ENCODE measurements at regions not wholly inside any gene's neighbourhood (a gene's known extent, or its start where the extent isn't known, plus 50 kb on each side); places are given as distances from the start of the nearest gene placed in this dataset.

- no peaks in the 10 kb centered on the region for H3K36me3 Mint-ChIP-seq (ENCODE audit: insufficient read depth in 2 of 2)
- no peaks in the 10 kb centered on the region for H3K9me3 Mint-ChIP-seq
- DNase-seq (peak; percentile 17 to 37), ATAC-seq (replicated peaks in 1 of 2) (peak in 1 of 2 donors; percentile 53)
- H3K4me3 Mint-ChIP-seq: no peak overlapping the region
- H3K4me1 Mint-ChIP-seq (ENCODE audit: low read depth): peaks cover 19% of the 10 kb centered on the region
- H3K27me3 Mint-ChIP-seq (ENCODE audit: low read depth): peaks cover 6% of the 10 kb centered on the region
- H3K27ac Mint-ChIP-seq: no peak overlapping the region
Observed at GRCh38 chr14:97299661-97300060, 502.5 kb downstream of the VRK1 start.

GRCh38 chr14:97301931-97302559, 504.9 kb downstream of the VRK1 start:
- Mint-ChIP-seq H3K27me3 (ENCODE audit: low read depth) (peaks cover 6% of the 10 kb centered on the region), H3K4me3 (no peak overlapping the region), H3K36me3 (ENCODE audit: insufficient read depth in 2 of 2) (no peaks in the 10 kb centered on the region), H3K27ac (peak overlapping the region; percentile 39), H3K9me3 (no peaks in the 10 kb centered on the region), H3K4me1 (ENCODE audit: low read depth) (peaks cover 43% of the 10 kb centered on the region)
- ATAC-seq (replicated peaks in 1 of 2): no peak
- no peak for DNase-seq

GRCh38 chr14:97306133-97306759, 509.1 kb downstream of the VRK1 start:
- Mint-ChIP-seq H3K9me3 (no peaks in the 10 kb centered on the region), H3K4me1 (ENCODE audit: low read depth) (peaks cover 38% of the 10 kb centered on the region), H3K27ac (peak overlapping the region; percentile 96), H3K4me3 (peak overlapping the region; percentile 13 to 15), H3K27me3 (ENCODE audit: low read depth) (no peaks in the 10 kb centered on the region), H3K36me3 (ENCODE audit: insufficient read depth in 2 of 2) (no peaks in the 10 kb centered on the region)
- DNase-seq: peak; percentile 38 to 51
- peak; percentile 65 to 74 for ATAC-seq (replicated peaks in 1 of 2)

GRCh38 chr14:97306760-97307246, 509.6 kb downstream of the VRK1 start:
- DNase-seq: peak; percentile 21 to 33
- Mint-ChIP-seq H3K9me3 (peaks cover 0 to 1% of the 10 kb centered on the region in 2 donors), H3K27ac (peak overlapping the region; percentile 96), H3K4me1 (ENCODE audit: low read depth) (peaks cover 43% of the 10 kb centered on the region), H3K36me3 (ENCODE audit: insufficient read depth in 2 of 2) (no peaks in the 10 kb centered on the region), H3K27me3 (ENCODE audit: low read depth) (no peaks in the 10 kb centered on the region), H3K4me3 (peak overlapping the region; percentile 67 to 75)
- peak; percentile 85 to 86 for ATAC-seq (replicated peaks in 1 of 2)

GRCh38 chr14:97311411-97311810, 514.2 kb downstream of the VRK1 start:
- no peak for DNase-seq
- peaks cover 0 to 7% of the 10 kb centered on the region in 2 donors for H3K36me3 Mint-ChIP-seq (ENCODE audit: insufficient read depth in 2 of 2)
- H3K27me3 Mint-ChIP-seq (ENCODE audit: low read depth): no peaks in the 10 kb centered on the region
- ATAC-seq (replicated peaks in 1 of 2): no peak
- no peak overlapping the region for H3K27ac Mint-ChIP-seq
- peaks cover 32% of the 10 kb centered on the region for H3K4me1 Mint-ChIP-seq (ENCODE audit: low read depth)
- H3K4me3 Mint-ChIP-seq: no peak overlapping the region
- peaks cover 5 to 12% of the 10 kb centered on the region in 2 donors for H3K9me3 Mint-ChIP-seq

- H3K4me3 Mint-ChIP-seq: no peak overlapping the region
- ATAC-seq (replicated peaks in 1 of 2): no peak
Observed at GRCh38 chr14:97312910-97313309, 515.7 kb downstream of the VRK1 start.

GRCh38 chr14:97315790-97316189, 518.6 kb downstream of the VRK1 start:
- Mint-ChIP-seq H3K4me3 (no peak overlapping the region), H3K36me3 (ENCODE audit: insufficient read depth in 2 of 2) (peaks cover 0 to 7% of the 10 kb centered on the region in 2 donors), H3K9me3 (peaks cover 5 to 12% of the 10 kb centered on the region in 2 donors), H3K27ac (no peak overlapping the region), H3K27me3 (ENCODE audit: low read depth) (no peaks in the 10 kb centered on the region), H3K4me1 (ENCODE audit: low read depth) (peaks cover 13% of the 10 kb centered on the region)
- DNase-seq: peak in 1 of 2 donors; percentile 5
- no peak for ATAC-seq (replicated peaks in 1 of 2)

More at GRCh38 chr14:97312910-97313309, 515.7 kb downstream of the VRK1 start:
- no peak overlapping the region for H3K27ac Mint-ChIP-seq
- H3K27me3 Mint-ChIP-seq (ENCODE audit: low read depth): no peaks in the 10 kb centered on the region
- H3K4me1 Mint-ChIP-seq (ENCODE audit: low read depth): peaks cover 17% of the 10 kb centered on the region
- peaks cover 5 to 12% of the 10 kb centered on the region in 2 donors for H3K9me3 Mint-ChIP-seq
- H3K36me3 Mint-ChIP-seq (ENCODE audit: insufficient read depth in 2 of 2): peaks cover 0 to 7% of the 10 kb centered on the region in 2 donors
- DNase-seq: no peak

- Mint-ChIP-seq H3K27me3 (ENCODE audit: low read depth) (no peaks in the 10 kb centered on the region), H3K27ac (no peak overlapping the region), H3K4me3 (no peak overlapping the region), H3K4me1 (ENCODE audit: low read depth) (peaks cover 8% of the 10 kb centered on the region), H3K36me3 (ENCODE audit: insufficient read depth in 2 of 2) (peaks cover 0 to 6% of the 10 kb centered on the region in 2 donors), H3K9me3 (peaks cover 4 to 10% of the 10 kb centered on the region in 2 donors)
- ATAC-seq (replicated peaks in 1 of 2): no peak
- DNase-seq: no peak
Observed at GRCh38 chr14:97318380-97318779, 521.2 kb downstream of the VRK1 start.

GRCh38 chr14:97319691-97320090, 522.5 kb downstream of the VRK1 start:
- H3K9me3 Mint-ChIP-seq: peaks cover 0 to 6% of the 10 kb centered on the region in 2 donors
- no peak for ATAC-seq (replicated peaks in 1 of 2)
- no peaks in the 10 kb centered on the region for H3K36me3 Mint-ChIP-seq (ENCODE audit: insufficient read depth in 2 of 2)
- no peak for DNase-seq
- no peak overlapping the region for H3K4me3 Mint-ChIP-seq
- H3K27me3 Mint-ChIP-seq (ENCODE audit: low read depth): no peaks in the 10 kb centered on the region
- no peak overlapping the region for H3K27ac Mint-ChIP-seq
- H3K4me1 Mint-ChIP-seq (ENCODE audit: low read depth): peaks cover 8% of the 10 kb centered on the region

- no peak overlapping the region for H3K4me3 Mint-ChIP-seq
- no peaks in the 10 kb centered on the region for H3K9me3 Mint-ChIP-seq
- no peak overlapping the region for H3K27ac Mint-ChIP-seq
- ATAC-seq (replicated peaks in 1 of 2): no peak
- DNase-seq: no peak
- no peaks in the 10 kb centered on the region for H3K36me3 Mint-ChIP-seq (ENCODE audit: insufficient read depth in 2 of 2)
- peaks cover 23% of the 10 kb centered on the region for H3K4me1 Mint-ChIP-seq (ENCODE audit: low read depth)
- H3K27me3 Mint-ChIP-seq (ENCODE audit: low read depth): no peaks in the 10 kb centered on the region
Observed at GRCh38 chr14:97328743-97329142, 531.6 kb downstream of the VRK1 start.

- H3K9me3 Mint-ChIP-seq: no peaks in the 10 kb centered on the region
- H3K27me3 Mint-ChIP-seq (ENCODE audit: low read depth): no peaks in the 10 kb centered on the region
- DNase-seq (no peak), ATAC-seq (replicated peaks in 1 of 2) (no peak)
- no peak overlapping the region for H3K27ac Mint-ChIP-seq
- H3K36me3 Mint-ChIP-seq (ENCODE audit: insufficient read depth in 2 of 2): no peaks in the 10 kb centered on the region
- no peak overlapping the region for H3K4me3 Mint-ChIP-seq
- peaks cover 23% of the 10 kb centered on the region for H3K4me1 Mint-ChIP-seq (ENCODE audit: low read depth)
Observed at GRCh38 chr14:97329701-97330100, 532.5 kb downstream of the VRK1 start.

GRCh38 chr14:97331058-97331457, 533.9 kb downstream of the VRK1 start:
- no peaks in the 10 kb centered on the region for H3K27me3 Mint-ChIP-seq (ENCODE audit: low read depth)
- H3K9me3 Mint-ChIP-seq: no peaks in the 10 kb centered on the region
- no peak overlapping the region for H3K4me3 Mint-ChIP-seq
- DNase-seq: no peak
- ATAC-seq (replicated peaks in 1 of 2): no peak
- peak overlapping the region; percentile 58 for H3K27ac Mint-ChIP-seq
- H3K36me3 Mint-ChIP-seq (ENCODE audit: insufficient read depth in 2 of 2): peaks cover 0 to 3% of the 10 kb centered on the region in 2 donors
- H3K4me1 Mint-ChIP-seq (ENCODE audit: low read depth): peaks cover 23% of the 10 kb centered on the region

GRCh38 chr14:97331526-97331925, 534.3 kb downstream of the VRK1 start:
- no peaks in the 10 kb centered on the region for H3K9me3 Mint-ChIP-seq
- no peak for DNase-seq
- H3K36me3 Mint-ChIP-seq (ENCODE audit: insufficient read depth in 2 of 2): peaks cover 0 to 3% of the 10 kb centered on the region in 2 donors
- no peak for ATAC-seq (replicated peaks in 1 of 2)
- H3K4me3 Mint-ChIP-seq: peak overlapping the region in 1 of 2 donors; percentile 9
- H3K4me1 Mint-ChIP-seq (ENCODE audit: low read depth): peaks cover 23% of the 10 kb centered on the region
- H3K27ac Mint-ChIP-seq: peak overlapping the region; percentile 58
- H3K27me3 Mint-ChIP-seq (ENCODE audit: low read depth): no peaks in the 10 kb centered on the region
